ENCODE measurements at regions not wholly inside any gene's neighbourhood (a gene's known extent, or its start where the extent isn't known, plus 50 kb on each side); places are given as distances from the start of the nearest gene placed in this dataset.

DNA sequence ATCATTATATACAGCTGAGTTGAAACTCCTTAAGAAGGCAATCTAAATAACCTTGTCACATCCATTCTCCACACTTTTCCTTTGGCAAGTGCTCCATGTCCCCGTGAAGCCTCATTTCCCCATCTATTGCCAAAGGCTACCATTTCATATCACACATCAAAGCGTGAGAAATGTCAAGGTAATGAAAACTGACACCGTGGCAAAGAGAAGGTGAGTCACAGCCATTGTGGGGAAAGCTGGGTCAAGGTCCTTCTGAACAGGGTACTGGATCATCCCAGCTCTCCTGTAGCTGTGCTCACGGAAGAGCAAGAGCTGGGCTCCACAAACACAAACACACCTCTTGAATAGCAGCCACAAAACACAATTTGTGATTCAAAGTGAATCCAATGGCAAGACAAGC, 58.2 kb upstream of the REG3G start (continued):
- TF ChIP-seq NR2F1 (CRISPR knock-in tag; IDR thresholded peaks at IDR 0.05): peak; percentile 76 to 87; a peak in 3 of 4 replicates
- peak; percentile 86 for TF ChIP-seq SALL1 (CRISPR knock-in tag; IDR thresholded peaks at IDR 0.05)
- TF ChIP-seq ZNF263 (CRISPR knock-in tag; IDR thresholded peaks at IDR 0.05): peak; percentile 97
- no peak for TF ChIP-seq KDM3A (CRISPR knock-in tag; IDR thresholded peaks at IDR 0.05; ENCODE audit: low read depth)
- TF ChIP-seq CREM (IDR thresholded peaks at IDR 0.05): 0 out of 2 replicates have a peak, but pooled peaks have one; percentile 24
- TF ChIP-seq CREM (CRISPR knock-in tag; IDR thresholded peaks at IDR 0.05): no peak
- TF ChIP-seq NR2C2 (CRISPR knock-in tag; IDR thresholded peaks at IDR 0.05; ENCODE audit: borderline replicate concordance): peak; percentile 68; the same call in 1 of the 2 replicates
- TF ChIP-seq TRIM24 (CRISPR knock-in tag; IDR thresholded peaks at IDR 0.05): peak; percentile 86
- TF ChIP-seq, protein P1, sequence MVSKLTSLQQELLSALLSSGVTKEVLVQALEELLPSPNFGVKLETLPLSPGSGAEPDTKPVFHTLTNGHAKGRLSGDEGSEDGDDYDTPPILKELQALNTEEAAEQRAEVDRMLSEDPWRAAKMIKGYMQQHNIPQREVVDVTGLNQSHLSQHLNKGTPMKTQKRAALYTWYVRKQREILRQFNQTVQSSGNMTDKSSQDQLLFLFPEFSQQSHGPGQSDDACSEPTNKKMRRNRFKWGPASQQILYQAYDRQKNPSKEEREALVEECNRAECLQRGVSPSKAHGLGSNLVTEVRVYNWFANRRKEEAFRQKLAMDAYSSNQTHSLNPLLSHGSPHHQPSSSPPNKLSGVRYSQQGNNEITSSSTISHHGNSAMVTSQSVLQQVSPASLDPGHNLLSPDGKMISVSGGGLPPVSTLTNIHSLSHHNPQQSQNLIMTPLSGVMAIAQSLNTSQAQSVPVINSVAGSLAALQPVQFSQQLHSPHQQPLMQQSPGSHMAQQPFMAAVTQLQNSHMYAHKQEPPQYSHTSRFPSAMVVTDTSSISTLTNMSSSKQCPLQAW (CRISPR knock-in tag; IDR thresholded peaks at IDR 0.05): peak; percentile 59; the same call in 1 of the 2 replicates
- TF ChIP-seq RCOR2 (CRISPR knock-in tag; IDR thresholded peaks at IDR 0.05): no peak
- TF ChIP-seq FOXA3 (CRISPR knock-in tag; IDR thresholded peaks at IDR 0.05): peak; percentile 64
- TF ChIP-seq, protein P2, sequence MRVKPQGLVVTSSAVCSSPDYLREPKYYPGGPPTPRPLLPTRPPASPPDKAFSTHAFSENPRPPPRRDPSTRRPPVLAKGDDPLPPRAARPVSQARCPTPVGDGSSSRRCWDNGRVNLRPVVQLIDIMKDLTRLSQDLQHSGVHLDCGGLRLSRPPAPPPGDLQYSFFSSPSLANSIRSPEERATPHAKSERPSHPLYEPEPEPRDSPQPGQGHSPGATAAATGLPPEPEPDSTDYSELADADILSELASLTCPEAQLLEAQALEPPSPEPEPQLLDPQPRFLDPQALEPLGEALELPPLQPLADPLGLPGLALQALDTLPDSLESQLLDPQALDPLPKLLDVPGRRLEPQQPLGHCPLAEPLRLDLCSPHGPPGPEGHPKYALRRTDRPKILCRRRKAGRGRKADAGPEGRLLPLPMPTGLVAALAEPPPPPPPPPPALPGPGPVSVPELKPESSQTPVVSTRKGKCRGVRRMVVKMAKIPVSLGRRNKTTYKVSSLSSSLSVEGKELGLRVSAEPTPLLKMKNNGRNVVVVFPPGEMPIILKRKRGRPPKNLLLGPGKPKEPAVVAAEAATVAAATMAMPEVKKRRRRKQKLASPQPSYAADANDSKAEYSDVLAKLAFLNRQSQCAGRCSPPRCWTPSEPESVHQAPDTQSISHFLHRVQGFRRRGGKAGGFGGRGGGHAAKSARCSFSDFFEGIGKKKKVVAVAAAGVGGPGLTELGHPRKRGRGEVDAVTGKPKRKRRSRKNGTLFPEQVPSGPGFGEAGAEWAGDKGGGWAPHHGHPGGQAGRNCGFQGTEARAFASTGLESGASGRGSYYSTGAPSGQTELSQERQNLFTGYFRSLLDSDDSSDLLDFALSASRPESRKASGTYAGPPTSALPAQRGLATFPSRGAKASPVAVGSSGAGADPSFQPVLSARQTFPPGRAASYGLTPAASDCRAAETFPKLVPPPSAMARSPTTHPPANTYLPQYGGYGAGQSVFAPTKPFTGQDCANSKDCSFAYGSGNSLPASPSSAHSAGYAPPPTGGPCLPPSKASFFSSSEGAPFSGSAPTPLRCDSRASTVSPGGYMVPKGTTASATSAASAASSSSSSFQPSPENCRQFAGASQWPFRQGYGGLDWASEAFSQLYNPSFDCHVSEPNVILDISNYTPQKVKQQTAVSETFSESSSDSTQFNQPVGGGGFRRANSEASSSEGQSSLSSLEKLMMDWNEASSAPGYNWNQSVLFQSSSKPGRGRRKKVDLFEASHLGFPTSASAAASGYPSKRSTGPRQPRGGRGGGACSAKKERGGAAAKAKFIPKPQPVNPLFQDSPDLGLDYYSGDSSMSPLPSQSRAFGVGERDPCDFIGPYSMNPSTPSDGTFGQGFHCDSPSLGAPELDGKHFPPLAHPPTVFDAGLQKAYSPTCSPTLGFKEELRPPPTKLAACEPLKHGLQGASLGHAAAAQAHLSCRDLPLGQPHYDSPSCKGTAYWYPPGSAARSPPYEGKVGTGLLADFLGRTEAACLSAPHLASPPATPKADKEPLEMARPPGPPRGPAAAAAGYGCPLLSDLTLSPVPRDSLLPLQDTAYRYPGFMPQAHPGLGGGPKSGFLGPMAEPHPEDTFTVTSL (CRISPR knock-in tag; IDR thresholded peaks at IDR 0.05; ENCODE audit: borderline replicate concordance): peak; percentile 85; the same call in 1 of the 2 replicates
- TF ChIP-seq MED1 (CRISPR knock-in tag; IDR thresholded peaks at IDR 0.05): peak; percentile 62
- peak; percentile 70; the same call in 1 of the 2 replicates for TF ChIP-seq PPARG (CRISPR knock-in tag; conservative IDR thresholded peaks at IDR 0.05)
- no peak for TF ChIP-seq CENPX (CRISPR knock-in tag; IDR thresholded peaks at IDR 0.05)
- peak; percentile 74 for TF ChIP-seq POGZ (CRISPR knock-in tag; IDR thresholded peaks at IDR 0.05)
- TF ChIP-seq DPF2 (CRISPR knock-in tag; IDR thresholded peaks at IDR 0.05; ENCODE audit: borderline replicate concordance, low read depth): 0 out of 2 replicates have a peak, but pooled peaks have one; percentile 22
- 0 out of 2 replicates have a peak, but pooled peaks have one; percentile 60 for TF ChIP-seq MIER2 (CRISPR knock-in tag; IDR thresholded peaks at IDR 0.05)
- TF ChIP-seq CBX2 (IDR thresholded peaks at IDR 0.05; ENCODE audit: low read depth, low read length): no peak
- TF ChIP-seq CBX2 (CRISPR knock-in tag; IDR thresholded peaks at IDR 0.05; ENCODE audit: low read depth): no peak
- TF ChIP-seq YEATS2 (CRISPR knock-in tag; IDR thresholded peaks at IDR 0.05; ENCODE audit: borderline replicate concordance): peak; percentile 44; the same call in 1 of the 2 replicates
- TF ChIP-seq, protein P3, sequence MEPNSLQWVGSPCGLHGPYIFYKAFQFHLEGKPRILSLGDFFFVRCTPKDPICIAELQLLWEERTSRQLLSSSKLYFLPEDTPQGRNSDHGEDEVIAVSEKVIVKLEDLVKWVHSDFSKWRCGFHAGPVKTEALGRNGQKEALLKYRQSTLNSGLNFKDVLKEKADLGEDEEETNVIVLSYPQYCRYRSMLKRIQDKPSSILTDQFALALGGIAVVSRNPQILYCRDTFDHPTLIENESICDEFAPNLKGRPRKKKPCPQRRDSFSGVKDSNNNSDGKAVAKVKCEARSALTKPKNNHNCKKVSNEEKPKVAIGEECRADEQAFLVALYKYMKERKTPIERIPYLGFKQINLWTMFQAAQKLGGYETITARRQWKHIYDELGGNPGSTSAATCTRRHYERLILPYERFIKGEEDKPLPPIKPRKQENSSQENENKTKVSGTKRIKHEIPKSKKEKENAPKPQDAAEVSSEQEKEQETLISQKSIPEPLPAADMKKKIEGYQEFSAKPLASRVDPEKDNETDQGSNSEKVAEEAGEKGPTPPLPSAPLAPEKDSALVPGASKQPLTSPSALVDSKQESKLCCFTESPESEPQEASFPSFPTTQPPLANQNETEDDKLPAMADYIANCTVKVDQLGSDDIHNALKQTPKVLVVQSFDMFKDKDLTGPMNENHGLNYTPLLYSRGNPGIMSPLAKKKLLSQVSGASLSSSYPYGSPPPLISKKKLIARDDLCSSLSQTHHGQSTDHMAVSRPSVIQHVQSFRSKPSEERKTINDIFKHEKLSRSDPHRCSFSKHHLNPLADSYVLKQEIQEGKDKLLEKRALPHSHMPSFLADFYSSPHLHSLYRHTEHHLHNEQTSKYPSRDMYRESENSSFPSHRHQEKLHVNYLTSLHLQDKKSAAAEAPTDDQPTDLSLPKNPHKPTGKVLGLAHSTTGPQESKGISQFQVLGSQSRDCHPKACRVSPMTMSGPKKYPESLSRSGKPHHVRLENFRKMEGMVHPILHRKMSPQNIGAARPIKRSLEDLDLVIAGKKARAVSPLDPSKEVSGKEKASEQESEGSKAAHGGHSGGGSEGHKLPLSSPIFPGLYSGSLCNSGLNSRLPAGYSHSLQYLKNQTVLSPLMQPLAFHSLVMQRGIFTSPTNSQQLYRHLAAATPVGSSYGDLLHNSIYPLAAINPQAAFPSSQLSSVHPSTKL (CRISPR knock-in tag; IDR thresholded peaks at IDR 0.05): peak; percentile 95

All from HepG2 (cell line).